ENCODE measurements at regions not wholly inside any gene's neighbourhood (a gene's known extent, or its start where the extent isn't known, plus 50 kb on each side); places are given as distances from the start of the nearest gene placed in this dataset.

- Histone ChIP-seq H3K36me3 (replicated peaks; ENCODE audit: insufficient read depth, low read length) (no peaks in the 10 kb centered on the region), H3K9ac (ENCODE audit: low read length) (no peak overlapping the region), H3K9me3 (replicated peaks; ENCODE audit: insufficient read depth, low read length) (no peaks in the 10 kb centered on the region), H3F3A (ENCODE audit: insufficient read depth, low read length) (no peaks in the 10 kb centered on the region), H3K4me1 (ENCODE audit: low read length) (no peaks in the 10 kb centered on the region), H3K4me3 (ENCODE audit: low read length) (no peak overlapping the region), H3K4me2 (ENCODE audit: low read depth, low read length) (no peak overlapping the region), H4K20me1 (ENCODE audit: insufficient read depth, low read length) (no peaks in the 10 kb centered on the region), H2AFZ (ENCODE audit: low read length) (no peak overlapping the region), H3K27me3 (replicated peaks; ENCODE audit: insufficient read depth, low read length) (peaks cover 81% of the 10 kb centered on the region), H3K79me2 (ENCODE audit: low read length) (no peaks in the 10 kb centered on the region), H3K27ac (ENCODE audit: low read length) (no peak overlapping the region), H3K9me2 (replicated peaks; ENCODE audit: insufficient read depth, low read length) (no peaks in the 10 kb centered on the region)
- no peak for TF ChIP-seq EZH2phosphoT487 (IDR thresholded peaks at IDR 0.05; ENCODE audit: low read length)
- no peak for TF ChIP-seq CTCF (IDR thresholded peaks at IDR 0.05; ENCODE audit: low read length)
- no peak for TF ChIP-seq EZH2 (optimal IDR thresholded peaks at IDR 0.05; ENCODE audit: low read depth, low read length)
- DNase-seq = no peak
These were observed 534.9 kb downstream of the MIAT start for GRCh38 chr22:27192135-27192829.

- H3F3A ChIP-seq (ENCODE audit: insufficient read depth, low read length) = no peaks in the 10 kb centered on the region
- peaks cover 73% of the 10 kb centered on the region for H3K27me3 ChIP-seq (replicated peaks; ENCODE audit: insufficient read depth, low read length)
- no peaks in the 10 kb centered on the region for H4K20me1 ChIP-seq (ENCODE audit: insufficient read depth, low read length)
- H3K4me3 ChIP-seq (ENCODE audit: low read length) = no peak overlapping the region
- H2AFZ ChIP-seq (ENCODE audit: low read length) = no peak overlapping the region
- TF ChIP-seq CTCF (IDR thresholded peaks at IDR 0.05; ENCODE audit: low read length) (no peak), EZH2 (optimal IDR thresholded peaks at IDR 0.05; ENCODE audit: low read depth, low read length) (no peak), EZH2phosphoT487 (IDR thresholded peaks at IDR 0.05; ENCODE audit: low read length) (no peak)
- H3K79me2 ChIP-seq (ENCODE audit: low read length) = no peaks in the 10 kb centered on the region
- no peaks in the 10 kb centered on the region for H3K9me2 ChIP-seq (replicated peaks; ENCODE audit: insufficient read depth, low read length)
- H3K4me1 ChIP-seq (ENCODE audit: low read length) = no peaks in the 10 kb centered on the region
- no peaks in the 10 kb centered on the region for H3K36me3 ChIP-seq (replicated peaks; ENCODE audit: insufficient read depth, low read length)
- no peak overlapping the region for H3K9ac ChIP-seq (ENCODE audit: low read length)
- no peaks in the 10 kb centered on the region for H3K9me3 ChIP-seq (replicated peaks; ENCODE audit: insufficient read depth, low read length)
- H3K27ac ChIP-seq (ENCODE audit: low read length) = no peak overlapping the region
- no peak for DNase-seq
- H3K4me2 ChIP-seq (ENCODE audit: low read depth, low read length) = no peak overlapping the region
These were observed 535.8 kb downstream of the MIAT start for GRCh38 chr22:27193215-27193614.

GRCh38 chr22:27193636-27194035 is 536.2 kb downstream of the MIAT start:
- no peak for TF ChIP-seq EZH2phosphoT487 (IDR thresholded peaks at IDR 0.05; ENCODE audit: low read length)
- TF ChIP-seq CTCF (IDR thresholded peaks at IDR 0.05; ENCODE audit: low read length) = no peak
- TF ChIP-seq EZH2 (optimal IDR thresholded peaks at IDR 0.05; ENCODE audit: low read depth, low read length) = no peak
- no peaks in the 10 kb centered on the region for H3K9me3 ChIP-seq (replicated peaks; ENCODE audit: insufficient read depth, low read length)
- H3K79me2 ChIP-seq (ENCODE audit: low read length) = no peaks in the 10 kb centered on the region
- no peak overlapping the region for H3K9ac ChIP-seq (ENCODE audit: low read length)
- no peaks in the 10 kb centered on the region for H3K4me1 ChIP-seq (ENCODE audit: low read length)
- H3K27me3 ChIP-seq (replicated peaks; ENCODE audit: insufficient read depth, low read length) = peaks cover 69% of the 10 kb centered on the region
- H2AFZ ChIP-seq (ENCODE audit: low read length) = no peak overlapping the region
- H3F3A ChIP-seq (ENCODE audit: insufficient read depth, low read length) = no peaks in the 10 kb centered on the region
- no peaks in the 10 kb centered on the region for H3K36me3 ChIP-seq (replicated peaks; ENCODE audit: insufficient read depth, low read length)
- no peak for DNase-seq
- no peaks in the 10 kb centered on the region for H4K20me1 ChIP-seq (ENCODE audit: insufficient read depth, low read length)
- no peak overlapping the region for H3K27ac ChIP-seq (ENCODE audit: low read length)
- H3K4me2 ChIP-seq (ENCODE audit: low read depth, low read length) = no peak overlapping the region
- no peak overlapping the region for H3K4me3 ChIP-seq (ENCODE audit: low read length)
- H3K9me2 ChIP-seq (replicated peaks; ENCODE audit: insufficient read depth, low read length) = no peaks in the 10 kb centered on the region

All from MM.1S (cell line).